H9 (cell line): ENCODE measurements at regions not wholly inside any gene's neighbourhood (a gene's known extent, or its start where the extent isn't known, plus 50 kb on each side); places are given as distances from the start of the nearest gene placed in this dataset.

Experiments
- DNase-seq: peaks from one replicate; pipeline ENCODE4 v3.0.0-alpha.2; 2017
- H2AFZ ChIP-seq: one replicate; pipeline ENCODE4 v1.6.1; 2013; ENCODE audit warnings: mild to moderate bottlenecking, low read length, control low read depth, moderate library complexity
- H2AK5ac ChIP-seq: 2 replicates; pipeline ENCODE4 v1.6.1; 2013; ENCODE audit warnings: low read length, control low read depth, mixed read lengths; ENCODE audit not compliant: insufficient read length
- H2BK120ac ChIP-seq: one replicate; pipeline ENCODE4 v1.6.1; 2013; ENCODE audit warnings: low read depth, mild to moderate bottlenecking, low read length, control low read depth, inconsistent platforms; ENCODE audit not compliant: poor library complexity, severe bottlenecking
- H2BK12ac ChIP-seq: 2 replicates; pipeline ENCODE4 v1.6.1; 2013; ENCODE audit warnings: low read length, control low read depth, mixed read lengths, low read depth; ENCODE audit not compliant: insufficient read length
- H2BK15ac ChIP-seq: 2 replicates; pipeline ENCODE4 v1.6.1; 2013; ENCODE audit warnings: low read depth, low read length, control low read depth
- H2BK20ac ChIP-seq: one replicate; pipeline ENCODE4 v1.6.1; 2013; ENCODE audit warnings: low read depth, mild to moderate bottlenecking, low read length, control low read depth, inconsistent platforms; ENCODE audit not compliant: poor library complexity, severe bottlenecking
- H2BK5ac ChIP-seq: 2 replicates; pipeline ENCODE4 v1.6.1; 2013; ENCODE audit warnings: low read length, control low read depth, mixed read lengths; ENCODE audit not compliant: insufficient read length
- H3K14ac ChIP-seq: 2 replicates; pipeline ENCODE4 v1.6.1; 2013; ENCODE audit warnings: low read length, control low read depth; ENCODE audit not compliant: insufficient read depth
- H3K18ac ChIP-seq: 2 replicates; pipeline ENCODE4 v1.6.1; 2013; ENCODE audit warnings: low read depth, mild to moderate bottlenecking, mixed read lengths, low read length, control low read depth; ENCODE audit not compliant: insufficient read length
- H3K23ac ChIP-seq: 2 replicates; pipeline ENCODE4 v1.6.1; 2013; ENCODE audit warnings: low read length, control low read depth, mixed read lengths, low read depth; ENCODE audit not compliant: insufficient read length
- H3K23me2 ChIP-seq: 2 replicates; pipeline ENCODE4 v1.6.1; 2013; ENCODE audit warnings: low read depth, mild to moderate bottlenecking, mixed read lengths, low read length, control low read depth; ENCODE audit not compliant: insufficient read length, poor library complexity, severe bottlenecking
- H3K27ac ChIP-seq: 2 replicates; pipeline ENCODE4 v1.5.1; 2013; ENCODE audit warnings: low read length, control low read depth, mixed read lengths, low read depth; ENCODE audit not compliant: insufficient read length
- H3K27me3 ChIP-seq: 2 replicates; pipeline ENCODE4 v1.6.1; 2013; ENCODE audit warnings: low read length, control low read depth, inconsistent platforms; ENCODE audit not compliant: insufficient read depth
- H3K4ac ChIP-seq: 2 replicates; pipeline ENCODE4 v1.6.1; 2013; ENCODE audit warnings: low read depth, mild to moderate bottlenecking, control low read depth, inconsistent platforms, low read length, moderate library complexity
- H3K4me1 ChIP-seq: 2 replicates; pipeline ENCODE4 v1.6.1; 2013; ENCODE audit warnings: low read length, control low read depth, inconsistent platforms; ENCODE audit not compliant: insufficient read depth
- H3K4me2 ChIP-seq: 2 replicates; pipeline ENCODE4 v1.6.1; 2013; ENCODE audit warnings: low read length, control low read depth, mixed read lengths; ENCODE audit not compliant: insufficient read length, insufficient read depth
- H3K56ac ChIP-seq: 2 replicates; pipeline ENCODE4 v1.6.1; 2013; ENCODE audit warnings: low read depth, mild to moderate bottlenecking, mixed read lengths, low read length, control low read depth; ENCODE audit not compliant: insufficient read length
- H3K79me1 ChIP-seq: 2 replicates; pipeline ENCODE4 v1.6.1; 2013; ENCODE audit warnings: low read depth, mild to moderate bottlenecking, moderate library complexity, low read length, control low read depth, inconsistent platforms; ENCODE audit not compliant: insufficient read depth, poor library complexity, severe bottlenecking
- H3K79me2 ChIP-seq: 2 replicates; pipeline ENCODE4 v1.6.1; 2013; ENCODE audit warnings: low read length, control low read depth, inconsistent platforms; ENCODE audit not compliant: insufficient read depth
- H3K9ac ChIP-seq: 2 replicates; pipeline ENCODE4 v1.6.1; 2013; ENCODE audit warnings: low read length, control low read depth, mixed read lengths; ENCODE audit not compliant: insufficient read length; ENCODE audit errors: extremely low read depth
- H3K9me3 ChIP-seq: one replicate; pipeline ENCODE4 v1.6.1; 2013; ENCODE audit warnings: low read depth, low read length, inconsistent platforms; ENCODE audit not compliant: control insufficient read depth
- H3T11ph ChIP-seq: one replicate; pipeline ENCODE4 v1.6.1; 2013; ENCODE audit warnings: mild to moderate bottlenecking, low read length, control low read depth, inconsistent platforms
- H4K20me1 ChIP-seq: one replicate; pipeline ENCODE4 v1.6.1; 2013; ENCODE audit not compliant: control insufficient read depth, insufficient read length, insufficient read depth
- H4K5ac ChIP-seq: 2 replicates; pipeline ENCODE4 v1.6.1; 2013; ENCODE audit warnings: low read depth, mild to moderate bottlenecking, mixed read lengths, low read length, control low read depth; ENCODE audit not compliant: insufficient read length
- H4K8ac ChIP-seq: replicated peaks from 2 replicates; pipeline ENCODE4 v1.6.1; 2013; ENCODE audit warnings: low read length, control low read depth, mixed read lengths, low read depth; ENCODE audit not compliant: insufficient read length
- H4K91ac ChIP-seq: 2 replicates; pipeline ENCODE4 v1.6.1; 2013; ENCODE audit warnings: low read depth, mild to moderate bottlenecking, moderate library complexity, mixed read lengths, low read length, control low read depth; ENCODE audit not compliant: insufficient read length
- H3K27ac Mint-ChIP-seq, 3 experiments: 2 replicates in 2 of 3; 3 replicates in 1 of 3; pipeline ENCODE4 v1.8.0; 2020 to 2021; ENCODE audit warnings: mixed read lengths in 3 of 3, mild to moderate bottlenecking in 1 of 3, moderate library complexity in 1 of 3
- H3K27me3 Mint-ChIP-seq: 2 replicates; pipeline ENCODE4 v1.8.0; 2021; ENCODE audit warnings: low read depth, mild to moderate bottlenecking, moderate library complexity, mixed read lengths
- H3K36me3 Mint-ChIP-seq, 3 experiments: 2 replicates in 2 of 3; 3 replicates in 1 of 3; pipeline ENCODE4 v1.8.0; 2020 to 2021; ENCODE audit warnings: low read depth in 3 of 3, mixed read lengths in 3 of 3; ENCODE audit not compliant: insufficient read depth in 1 of 3
- H3K4me1 Mint-ChIP-seq, 2 experiments: 2 replicates each; pipeline ENCODE4 v1.8.0; 2020; ENCODE audit warnings: mixed read lengths in 2 of 2
- H3K4me3 Mint-ChIP-seq, 2 experiments: 2 replicates in 1 of 2; 3 replicates in 1 of 2; pipeline ENCODE4 v1.8.0; 2020 to 2021; ENCODE audit warnings: mild to moderate bottlenecking in 2 of 2, mixed read lengths in 2 of 2, moderate library complexity in 1 of 2
- H3K9me3 Mint-ChIP-seq, 2 experiments: 2 replicates in 1 of 2; 3 replicates in 1 of 2; pipeline ENCODE4 v1.8.0; 2020; ENCODE audit warnings: mild to moderate bottlenecking in 2 of 2, mixed read lengths in 2 of 2, moderate library complexity in 1 of 2
- CTCF ChIP-seq: fragments of 200-600 bp; sonication (generic); conservative IDR thresholded peaks from 3 replicates; pipeline ENCODE4 v1.8.0; 2021; ENCODE audit warnings: antibody characterized with exemption, mild to moderate bottlenecking
- WGBS: extraction: QIAGEN DNeasy Blood & Tissue Kit; methylation state at CpG from one replicate; pipeline ENCODE4 v1.1.7; 2013; ENCODE audit warnings: missing lambda C conversion rate, low lambda C conversion rate, mixed read lengths; ENCODE audit not compliant: insufficient read length; ENCODE audit errors: extremely low coverage; 5-methylcytosine and 5-hydroxymethylcytosine counted together

- Histone ChIP-seq H3K9ac (no peak overlapping the region), H2BK120ac (no peak overlapping the region)
- no CpG with 5 or more reads among the region's 4 CpGs for WGBS
These were observed 160.1 kb downstream of the CASP12 start for GRCh38 chr11:104738208-104738607.

More at GRCh38 chr11:104738208-104738607, 160.1 kb downstream of the CASP12 start:
- H3K27ac Mint-ChIP-seq: no peak overlapping the region
- Histone ChIP-seq H3K4ac (no peak overlapping the region), H2BK5ac (no peak overlapping the region), H3T11ph (no peak overlapping the region), H3K4me1 (no peaks in the 10 kb centered on the region), H3K18ac (no peak overlapping the region), H3K79me2 (no peaks in the 10 kb centered on the region), H3K23me2 (no peaks in the 10 kb centered on the region), H2AFZ (no peak overlapping the region), H3K23ac (no peak overlapping the region), H2BK15ac (no peak overlapping the region), H3K56ac (no peak overlapping the region), H3K79me1 (no peaks in the 10 kb centered on the region), H4K8ac (no peak overlapping the region), H4K20me1 (no peaks in the 10 kb centered on the region), H2BK20ac (no peak overlapping the region), H2BK12ac (no peak overlapping the region), H3K27me3 (no peaks in the 10 kb centered on the region), H4K91ac (no peak overlapping the region), H3K27ac (no peak overlapping the region), H2AK5ac (no peak overlapping the region), H3K9me3 (no peaks in the 10 kb centered on the region), H3K4me2 (no peak overlapping the region), H3K14ac (no peak overlapping the region), H4K5ac (no peak overlapping the region)
- peaks cover 0 to 9% (median 2%) of the 10 kb centered on the region in 3 experiments; a peak in 2 of 7 replicates for H3K36me3 Mint-ChIP-seq
- no peak overlapping the region for H3K4me3 Mint-ChIP-seq
- 0 out of 5 replicates have a peak, but pooled peaks cover 0 to 3% of the 10 kb centered on the region in 2 experiments for H3K9me3 Mint-ChIP-seq
- TF ChIP-seq CTCF: no peak
- DNase-seq: no peak
- H3K27me3 Mint-ChIP-seq: peaks cover 3% of the 10 kb centered on the region
- no peaks in the 10 kb centered on the region for H3K4me1 Mint-ChIP-seq
